Muscle of leg (tissue), 3 donors: ENCODE measurements at regions not wholly inside any gene's neighbourhood (a gene's known extent, or its start where the extent isn't known, plus 50 kb on each side); places are given as distances from the start of the nearest gene placed in this dataset.
"Not testable (repeated sequence)": the region's sequence is repeated elsewhere in the genome, so short reads cannot be mapped to it uniquely, and the experiment has no call there.

Source experiments
- DNase-seq: peaks from one replicate; pipeline ENCODE4 v3.0.0; 2013
- H3K27ac ChIP-seq: one replicate; pipeline ENCODE4 v1.5.1; 2013; ENCODE audit warnings: mild to moderate bottlenecking, low read length, control low read depth
- H3K27me3 ChIP-seq: one replicate; pipeline ENCODE4 v1.6.1; 2013; ENCODE audit warnings: low read length; ENCODE audit not compliant: control insufficient read depth, insufficient read depth
- H3K36me3 ChIP-seq: one replicate; pipeline ENCODE4 v1.6.1; 2013; ENCODE audit warnings: low read length; ENCODE audit not compliant: control insufficient read depth, insufficient read depth
- H3K4me1 ChIP-seq: one replicate; pipeline ENCODE4 v1.6.1; 2013; ENCODE audit warnings: low read length; ENCODE audit not compliant: control insufficient read depth, insufficient read depth
- H3K4me3 ChIP-seq: one replicate; pipeline ENCODE4 v1.5.1; 2013; ENCODE audit warnings: low read length, control low read depth
- H3K9me3 ChIP-seq: replicated peaks from 2 replicates; pipeline ENCODE4 v1.6.1; 2013; ENCODE audit warnings: low read depth, low read length; ENCODE audit not compliant: control insufficient read depth
- WGBS: methylation state at CpG from one replicate; pipeline ENCODE4 v1.1.5; 2013; ENCODE audit warnings: missing lambda C conversion rate; ENCODE audit not compliant: insufficient coverage; 5-methylcytosine and 5-hydroxymethylcytosine counted together

DNA sequence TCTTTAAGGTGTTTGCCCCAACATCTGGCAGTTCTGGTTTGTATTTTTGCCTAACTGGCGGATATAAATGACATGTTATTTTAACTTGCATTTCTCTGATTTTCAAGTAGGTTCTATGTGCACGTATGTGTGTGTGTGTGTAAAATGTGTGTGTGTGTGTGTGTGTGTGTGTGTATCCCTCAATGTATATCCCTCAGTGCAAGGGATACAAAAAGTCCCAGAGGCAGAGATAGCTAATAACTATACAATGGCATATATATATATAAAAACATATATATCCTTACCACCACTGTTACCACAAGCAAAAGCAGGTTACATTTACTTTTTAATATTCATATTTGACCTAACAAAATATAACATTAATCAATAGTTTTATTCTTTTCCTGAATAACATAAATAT is 95.0 kb upstream of the NR5A2 start:
- DNase-seq: no peak
- WGBS: no CpG with 5 or more reads among the region's 2 CpGs
- H3K27ac ChIP-seq: no peak overlapping the region
- no peak overlapping the region for H3K4me3 ChIP-seq
- no peaks in the 10 kb centered on the region for H3K4me1 ChIP-seq
- no peaks in the 10 kb centered on the region for H3K36me3 ChIP-seq
- no peaks in the 10 kb centered on the region for H3K27me3 ChIP-seq
- H3K9me3 ChIP-seq: no peaks in the 10 kb centered on the region

DNA sequence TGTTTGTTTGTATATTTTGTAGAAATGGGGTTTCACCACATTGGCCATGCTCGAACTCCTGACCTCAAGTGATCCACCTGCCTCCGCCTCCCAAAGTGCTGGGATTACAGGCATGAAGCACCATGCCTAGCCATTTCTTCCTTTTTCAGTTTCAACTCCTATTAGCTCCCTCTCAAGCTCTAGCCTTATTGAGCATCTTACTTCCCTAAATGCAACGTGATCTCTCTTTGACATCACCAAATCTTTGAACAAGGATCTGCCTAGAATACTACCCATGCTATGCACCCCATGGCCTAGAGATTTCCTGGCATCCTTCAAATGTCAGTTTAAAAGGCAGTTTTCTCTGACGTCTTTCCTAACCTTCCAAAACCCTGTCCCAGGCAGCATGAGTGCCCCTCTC is 91.1 kb upstream of the NR5A2 start:
- WGBS: 85% methylated on average over 4 of the region's 4 CpGs
- H3K4me3 ChIP-seq: no peak overlapping the region
- no peaks in the 10 kb centered on the region for H3K4me1 ChIP-seq
- H3K36me3 ChIP-seq: no peaks in the 10 kb centered on the region
- H3K9me3 ChIP-seq: no peaks in the 10 kb centered on the region
- H3K27me3 ChIP-seq: no peaks in the 10 kb centered on the region
- no peak overlapping the region for H3K27ac ChIP-seq
- no peak for DNase-seq

DNA sequence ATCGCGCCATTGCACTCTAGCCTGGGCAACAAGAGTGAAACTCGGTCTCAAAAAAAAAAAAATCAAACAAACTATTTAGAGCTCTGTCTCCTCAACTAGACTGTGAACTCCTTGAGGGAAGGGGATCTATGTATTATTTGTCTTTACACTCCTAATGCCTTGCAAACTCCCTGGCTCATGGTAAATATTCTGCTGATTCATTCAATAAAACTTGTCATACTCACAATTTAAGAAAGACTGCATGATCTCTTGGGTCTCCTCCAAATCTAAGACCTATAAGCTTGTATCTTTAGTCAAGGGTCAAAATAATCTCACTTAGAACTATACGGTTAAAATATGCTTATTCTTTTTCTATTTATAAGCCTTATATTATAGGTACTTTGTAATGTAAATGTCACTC is 90.3 kb upstream of the NR5A2 start:
- H3K36me3 ChIP-seq: no peaks in the 10 kb centered on the region
- H3K27me3 ChIP-seq: no peaks in the 10 kb centered on the region
- no CpG with 5 or more reads among the region's 4 CpGs for WGBS
- no peak for DNase-seq
- H3K27ac ChIP-seq: no peak overlapping the region
- H3K4me1 ChIP-seq: no peaks in the 10 kb centered on the region
- H3K4me3 ChIP-seq: no peak overlapping the region
- no peaks in the 10 kb centered on the region for H3K9me3 ChIP-seq

DNA sequence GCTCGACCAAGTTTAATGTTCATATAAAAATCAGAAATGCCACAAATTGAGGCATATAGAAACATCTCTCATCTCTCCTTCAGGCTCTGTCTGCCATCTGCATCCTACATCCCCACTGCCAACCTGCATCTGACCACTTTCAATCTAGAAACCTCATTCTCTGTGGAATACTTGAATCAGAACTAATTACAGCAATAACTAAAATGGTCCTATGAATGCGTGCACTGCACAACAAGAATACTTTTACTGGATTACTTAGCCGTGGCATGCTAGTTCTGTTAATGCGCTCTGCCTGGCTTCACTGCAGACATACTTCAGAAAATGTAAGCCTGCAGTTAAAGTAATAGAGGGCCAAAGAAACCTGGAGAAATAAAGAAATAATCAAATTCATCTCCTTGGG is 89.8 kb upstream of the NR5A2 start:
- H3K4me1 ChIP-seq: no peaks in the 10 kb centered on the region
- no peak for DNase-seq
- H3K27me3 ChIP-seq: no peaks in the 10 kb centered on the region
- H3K27ac ChIP-seq: no peak overlapping the region
- no peaks in the 10 kb centered on the region for H3K9me3 ChIP-seq
- WGBS: 57% methylated on average over 1 of the region's 4 CpGs
- no peak overlapping the region for H3K4me3 ChIP-seq
- H3K36me3 ChIP-seq: no peaks in the 10 kb centered on the region

DNA sequence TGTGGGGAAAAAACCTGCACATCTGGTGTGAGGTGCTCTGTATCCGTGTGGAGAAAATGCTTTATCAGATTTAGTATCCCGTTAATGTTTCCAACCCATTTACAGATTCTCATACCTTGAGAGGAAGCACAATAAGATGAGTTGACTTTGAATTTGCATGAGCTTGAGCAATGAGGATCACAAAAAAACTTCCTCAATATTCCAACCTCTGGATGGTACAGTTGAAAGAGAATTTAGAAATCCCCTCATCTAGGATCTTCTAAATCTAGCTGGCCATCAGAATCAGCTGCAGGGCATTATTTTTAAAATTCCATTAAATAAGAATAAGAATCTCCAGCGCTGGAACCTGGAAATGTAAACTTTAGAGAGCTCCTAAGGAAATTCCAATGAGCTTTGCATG is 82.5 kb upstream of the NR5A2 start:
- no peak for DNase-seq
- Histone ChIP-seq H3K27me3 (no peaks in the 10 kb centered on the region), H3K27ac (no peak overlapping the region), H3K4me3 (no peak overlapping the region), H3K9me3 (no peaks in the 10 kb centered on the region), H3K4me1 (no peaks in the 10 kb centered on the region), H3K36me3 (no peaks in the 10 kb centered on the region)
- WGBS: no CpG with 5 or more reads among the region's 3 CpGs

DNA sequence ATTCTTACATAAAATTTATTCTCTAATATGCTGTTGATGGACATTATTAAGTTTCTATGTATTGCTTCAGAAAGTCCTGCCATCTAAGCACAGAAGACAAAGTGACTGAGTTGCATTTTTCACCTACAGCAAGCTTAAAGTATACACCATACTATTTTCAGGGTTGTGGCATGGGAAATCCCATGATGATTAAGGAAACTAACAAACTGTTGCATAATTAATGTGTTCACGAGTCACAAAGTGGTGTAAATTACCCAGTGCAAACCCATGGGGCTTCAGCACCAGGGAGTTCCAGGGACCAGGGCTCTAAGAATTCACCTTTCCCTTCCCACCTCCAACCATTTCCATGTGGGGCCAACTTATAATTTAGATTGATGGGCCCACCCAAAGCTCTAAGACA is 81.9 kb upstream of the NR5A2 start:
- no peak overlapping the region for H3K27ac ChIP-seq
- no peak for DNase-seq
- H3K4me1 ChIP-seq: no peaks in the 10 kb centered on the region
- no peaks in the 10 kb centered on the region for H3K36me3 ChIP-seq
- no peak overlapping the region for H3K4me3 ChIP-seq
- no peaks in the 10 kb centered on the region for H3K27me3 ChIP-seq
- H3K9me3 ChIP-seq: no peaks in the 10 kb centered on the region
- no CpG with 5 or more reads among the region's 1 CpG for WGBS

DNA sequence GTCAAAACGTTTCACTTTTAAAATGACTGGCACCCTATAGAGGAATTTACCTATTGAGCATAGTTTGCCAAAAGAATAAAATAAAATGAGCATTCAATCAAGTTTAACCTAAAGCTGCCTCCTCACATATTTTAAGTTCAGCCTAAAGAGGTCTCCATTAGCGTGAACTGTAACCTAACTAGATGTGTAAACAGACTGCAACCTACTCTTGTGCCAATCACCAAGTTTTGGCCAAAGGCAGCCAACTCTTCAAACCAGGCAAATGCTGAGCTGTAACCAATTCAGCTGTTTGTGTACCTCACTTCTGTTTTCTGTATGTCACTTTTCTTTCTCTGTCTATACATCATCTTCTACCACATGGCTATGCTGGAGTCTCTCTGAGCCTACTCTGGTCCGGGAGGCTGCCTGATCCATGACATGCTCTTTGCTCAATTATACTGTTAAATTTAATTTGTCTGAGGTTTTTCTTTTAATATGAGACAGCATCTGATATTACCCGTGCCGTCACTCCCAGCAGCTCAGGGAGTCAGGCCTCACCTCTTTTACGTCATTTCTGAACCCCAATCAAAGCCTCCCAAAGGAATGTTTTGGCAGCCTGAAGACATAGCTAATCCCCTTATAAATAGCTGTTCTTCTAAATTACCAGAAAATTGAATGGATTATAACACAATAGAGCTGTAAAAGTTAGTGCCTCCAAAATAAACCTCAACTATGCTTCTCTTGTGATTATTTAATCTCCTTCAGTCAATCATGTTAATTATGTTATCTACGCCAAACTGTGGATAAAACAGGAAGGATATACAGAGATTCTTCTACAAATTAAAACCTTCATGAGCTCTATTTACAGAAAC is 81.0 kb upstream of the NR5A2 start:
- DNase-seq: no peak
- no peak overlapping the region for H3K27ac ChIP-seq
- H3K4me1 ChIP-seq: no peaks in the 10 kb centered on the region
- no peaks in the 10 kb centered on the region for H3K36me3 ChIP-seq
- no peak overlapping the region for H3K4me3 ChIP-seq
- H3K9me3 ChIP-seq: no peaks in the 10 kb centered on the region
- 60% methylated on average over 1 of the region's 7 CpGs for WGBS
- no peaks in the 10 kb centered on the region for H3K27me3 ChIP-seq

DNA sequence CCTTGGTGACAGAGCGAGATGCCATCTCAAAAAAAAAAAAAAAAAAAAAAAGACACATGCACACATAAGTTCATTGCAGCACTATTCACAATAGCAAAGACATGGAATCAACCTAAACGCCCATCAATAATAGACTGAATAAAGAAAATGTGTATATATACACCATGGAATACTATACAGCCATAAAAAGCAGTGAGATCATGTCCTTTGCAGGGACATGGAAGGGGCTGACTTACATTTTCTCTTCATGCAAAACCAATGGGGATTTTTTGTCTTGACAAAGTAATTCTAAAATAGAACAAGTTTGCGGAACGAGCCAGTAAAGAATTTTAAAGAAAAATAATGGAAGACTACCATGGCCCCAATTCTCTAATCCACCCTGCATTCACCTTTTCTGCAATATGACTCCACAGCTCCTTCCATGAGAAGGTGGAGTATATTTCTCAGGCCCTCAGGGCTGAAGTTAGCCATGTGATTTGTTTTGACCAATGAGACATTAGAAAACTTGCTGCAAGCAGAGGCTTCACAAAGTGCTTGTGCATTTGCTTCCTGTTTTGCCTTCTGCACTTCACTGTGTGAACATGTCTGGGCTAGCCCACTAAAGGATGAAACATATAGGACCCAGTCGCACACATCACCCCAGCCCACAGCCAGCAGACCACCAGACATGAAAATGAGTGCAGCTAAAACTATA is 78.8 kb upstream of the NR5A2 start:
- no CpG with 5 or more reads among the region's 5 CpGs for WGBS
- DNase-seq: no peak
- H3K4me1 ChIP-seq: no peaks in the 10 kb centered on the region
- no peak overlapping the region for H3K4me3 ChIP-seq
- H3K9me3 ChIP-seq: no peaks in the 10 kb centered on the region
- no peak overlapping the region for H3K27ac ChIP-seq
- no peaks in the 10 kb centered on the region for H3K36me3 ChIP-seq
- H3K27me3 ChIP-seq: no peaks in the 10 kb centered on the region

DNA sequence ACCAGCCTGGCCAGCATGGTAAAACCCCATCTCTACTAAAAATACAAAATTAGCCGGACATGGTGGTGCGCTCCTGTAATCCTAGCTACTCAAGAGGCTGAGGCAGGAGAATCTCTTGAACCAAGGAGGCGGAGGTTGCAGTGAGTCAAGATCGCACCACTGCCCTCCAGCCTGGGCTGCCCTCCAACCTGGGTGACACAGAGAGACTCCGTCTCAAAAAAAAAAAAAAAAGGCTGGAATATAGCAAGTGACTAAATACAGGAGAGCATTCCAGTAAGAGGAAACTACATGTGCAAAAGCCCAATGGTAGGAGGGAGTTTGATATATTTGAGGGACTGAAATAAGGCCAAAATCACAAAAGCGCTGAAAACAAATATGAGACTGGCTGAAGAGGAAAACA is 76.5 kb upstream of the NR5A2 start:
- not testable (repeated sequence) for H3K9me3 ChIP-seq, H3K27me3 ChIP-seq, H3K4me3 ChIP-seq, H3K27ac ChIP-seq, H3K4me1 ChIP-seq, DNase-seq, H3K36me3 ChIP-seq
- 65% methylated on average over 6 of the region's 6 CpGs for WGBS

DNA sequence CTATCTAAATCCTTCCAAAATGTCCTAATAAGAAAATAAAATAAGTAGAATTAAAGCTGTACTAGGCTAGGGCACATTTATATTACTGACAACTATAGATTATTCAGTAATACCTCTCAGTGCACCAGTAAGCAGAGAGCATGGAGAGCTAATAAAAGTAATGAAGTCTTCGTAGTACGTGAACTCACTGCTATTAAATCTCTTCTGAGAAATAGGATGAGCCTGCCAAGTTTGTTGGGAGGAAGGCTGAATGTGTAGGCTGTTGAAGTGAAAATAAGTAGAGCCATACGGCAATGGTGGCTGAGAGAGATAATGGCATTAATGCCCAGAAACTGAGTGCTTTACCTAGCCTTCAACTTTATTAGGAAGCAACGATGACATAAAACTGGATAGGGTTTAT is 73.9 kb upstream of the NR5A2 start:
- H3K36me3 ChIP-seq: no peaks in the 10 kb centered on the region
- H3K27me3 ChIP-seq: no peaks in the 10 kb centered on the region
- no peaks in the 10 kb centered on the region for H3K4me1 ChIP-seq
- H3K9me3 ChIP-seq: no peaks in the 10 kb centered on the region
- DNase-seq: peak; percentile 7
- no peak overlapping the region for H3K27ac ChIP-seq
- no peak overlapping the region for H3K4me3 ChIP-seq
- 31% methylated on average over 2 of the region's 4 CpGs for WGBS
